ENCODE measurements at regions not wholly inside any gene's neighbourhood (a gene's known extent, or its start where the extent isn't known, plus 50 kb on each side); places are given as distances from the start of the nearest gene placed in this dataset.

DNA sequence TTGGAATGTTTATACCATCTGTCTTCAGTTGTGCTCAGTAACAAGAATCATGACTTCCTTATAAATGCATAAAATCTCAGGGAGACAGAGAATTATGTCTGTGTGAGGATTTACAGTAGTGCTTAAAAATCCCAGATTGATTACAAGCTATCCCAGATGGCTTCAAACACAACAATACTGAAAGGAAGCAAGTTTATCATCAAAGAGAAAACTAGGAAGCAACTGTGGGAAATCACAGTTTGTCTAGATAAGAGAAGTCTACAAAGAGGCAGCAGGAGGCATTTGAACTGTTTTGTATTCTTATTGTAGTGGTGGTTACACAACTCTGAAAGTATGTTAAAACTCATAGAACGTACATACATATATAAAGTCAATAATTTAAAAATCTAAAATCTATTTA is 104.4 kb upstream of the SALL4 start:
- no peak overlapping the region for H3K27ac ChIP-seq
- H3K4me1 ChIP-seq: no peaks in the 10 kb centered on the region
- no peaks in the 10 kb centered on the region for H3K36me3 ChIP-seq
- DNase-seq (no peak), ATAC-seq (no peak)
- H3K4me3 ChIP-seq: no peak overlapping the region
- intact Hi-C loops (cut with DNase I; ENCODE audit: low total_unique reads): no loop called here
- H3K27me3 ChIP-seq: no peaks in the 10 kb centered on the region
- in situ Hi-C loops (cut with MboI; ENCODE audit: low sequenced_read_pairs in 4 of 4): no loop called here
- H3K9me3 ChIP-seq: no peaks in the 10 kb centered on the region
- TF ChIP-seq, protein P1, sequence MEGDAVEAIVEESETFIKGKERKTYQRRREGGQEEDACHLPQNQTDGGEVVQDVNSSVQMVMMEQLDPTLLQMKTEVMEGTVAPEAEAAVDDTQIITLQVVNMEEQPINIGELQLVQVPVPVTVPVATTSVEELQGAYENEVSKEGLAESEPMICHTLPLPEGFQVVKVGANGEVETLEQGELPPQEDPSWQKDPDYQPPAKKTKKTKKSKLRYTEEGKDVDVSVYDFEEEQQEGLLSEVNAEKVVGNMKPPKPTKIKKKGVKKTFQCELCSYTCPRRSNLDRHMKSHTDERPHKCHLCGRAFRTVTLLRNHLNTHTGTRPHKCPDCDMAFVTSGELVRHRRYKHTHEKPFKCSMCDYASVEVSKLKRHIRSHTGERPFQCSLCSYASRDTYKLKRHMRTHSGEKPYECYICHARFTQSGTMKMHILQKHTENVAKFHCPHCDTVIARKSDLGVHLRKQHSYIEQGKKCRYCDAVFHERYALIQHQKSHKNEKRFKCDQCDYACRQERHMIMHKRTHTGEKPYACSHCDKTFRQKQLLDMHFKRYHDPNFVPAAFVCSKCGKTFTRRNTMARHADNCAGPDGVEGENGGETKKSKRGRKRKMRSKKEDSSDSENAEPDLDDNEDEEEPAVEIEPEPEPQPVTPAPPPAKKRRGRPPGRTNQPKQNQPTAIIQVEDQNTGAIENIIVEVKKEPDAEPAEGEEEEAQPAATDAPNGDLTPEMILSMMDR (IDR thresholded peaks at IDR 0.05 in 4 of 5, conservative IDR thresholded peaks at IDR 0.05 in 1 of 5): no peak
- TF ChIP-seq POLR2A (IDR thresholded peaks at IDR 0.05): no peak

DNA sequence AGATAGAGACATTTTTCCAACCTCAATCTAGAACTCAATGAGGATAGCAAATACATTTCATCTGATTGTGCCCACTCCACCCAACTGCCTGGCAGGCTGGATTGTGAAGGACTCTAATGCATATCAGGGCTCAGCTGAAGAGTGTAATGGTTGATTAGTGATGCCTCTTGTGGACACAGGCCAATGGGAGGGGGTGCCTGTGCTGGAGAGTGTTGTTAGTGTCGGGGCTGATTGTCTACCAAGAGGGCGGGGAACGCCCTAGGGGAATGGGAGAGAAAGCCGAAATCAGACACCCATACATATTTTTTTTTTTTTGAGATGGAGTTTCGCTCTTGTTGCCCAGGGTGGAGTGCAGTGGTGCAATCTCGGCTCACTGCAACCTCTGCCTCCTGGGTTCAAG is 103.7 kb upstream of the SALL4 start:
- H3K27me3 ChIP-seq: no peaks in the 10 kb centered on the region
- H3K4me3 ChIP-seq: no peak overlapping the region
- H3K9me3 ChIP-seq: no peaks in the 10 kb centered on the region
- intact Hi-C loops (cut with DNase I; ENCODE audit: low total_unique reads): no loop called here
- DNase-seq: no peak
- no peak overlapping the region for H3K27ac ChIP-seq
- no peak for TF ChIP-seq POLR2A (IDR thresholded peaks at IDR 0.05)
- TF ChIP-seq, protein P1 (IDR thresholded peaks at IDR 0.05 in 4 of 5, conservative IDR thresholded peaks at IDR 0.05 in 1 of 5): no peak
- ATAC-seq: no peak
- H3K36me3 ChIP-seq: no peaks in the 10 kb centered on the region
- no peaks in the 10 kb centered on the region for H3K4me1 ChIP-seq
- in situ Hi-C loops (cut with MboI; ENCODE audit: low sequenced_read_pairs in 4 of 4): no loop called here

DNA sequence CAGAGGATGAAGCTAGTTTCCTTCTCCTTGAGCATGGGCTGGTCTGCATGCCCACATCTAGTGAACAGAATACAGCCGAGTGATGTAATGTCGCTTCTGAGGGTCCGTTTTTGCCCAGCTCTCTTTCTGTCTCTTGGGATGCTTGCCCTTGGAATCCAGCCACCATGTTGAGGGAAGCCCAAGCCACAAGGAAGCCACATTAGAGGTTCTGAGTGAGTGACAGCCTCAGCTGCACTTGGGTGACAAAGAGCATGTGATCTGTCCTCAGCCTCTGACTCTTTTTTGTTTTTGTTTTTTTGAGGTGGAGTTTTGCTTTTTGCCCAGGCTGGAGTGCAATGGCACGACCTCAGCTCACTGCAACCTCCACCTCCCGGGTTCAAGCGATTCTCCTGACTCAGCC is 100.6 kb upstream of the SALL4 start:
- intact Hi-C loops (cut with DNase I; ENCODE audit: low total_unique reads) (no loop called here), in situ Hi-C loops (cut with MboI; ENCODE audit: low sequenced_read_pairs in 4 of 4) (no loop called here)
- no peaks in the 10 kb centered on the region for H3K27me3 ChIP-seq
- ATAC-seq: no peak
- H3K27ac ChIP-seq: no peak overlapping the region
- H3K9me3 ChIP-seq: no peaks in the 10 kb centered on the region
- H3K4me3 ChIP-seq: no peak overlapping the region
- H3K36me3 ChIP-seq: no peaks in the 10 kb centered on the region
- TF ChIP-seq, protein P1 (IDR thresholded peaks at IDR 0.05 in 4 of 5, conservative IDR thresholded peaks at IDR 0.05 in 1 of 5): no peak
- TF ChIP-seq POLR2A (IDR thresholded peaks at IDR 0.05): no peak
- no peaks in the 10 kb centered on the region for H3K4me1 ChIP-seq
- no peak for DNase-seq

DNA sequence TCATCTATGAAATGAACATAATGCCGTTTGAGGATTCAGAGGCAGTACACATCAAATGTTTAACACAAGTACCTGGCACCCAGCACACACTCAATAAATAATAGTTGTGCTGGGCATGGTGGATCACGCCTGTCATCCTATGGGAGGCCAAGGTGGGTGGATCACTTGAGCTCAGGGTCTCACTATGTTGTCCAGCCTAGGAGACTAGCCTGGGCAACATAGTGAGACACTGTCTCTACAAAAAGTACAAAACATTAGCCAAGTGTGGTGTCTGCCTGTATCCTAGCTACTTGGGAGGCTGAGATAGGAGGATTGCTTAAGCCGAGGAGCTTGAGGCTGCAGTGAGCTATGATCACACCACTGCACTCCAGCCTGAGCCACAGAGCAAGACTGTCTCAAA is 98.1 kb upstream of the SALL4 start:
- ATAC-seq (no peak), DNase-seq (no peak)
- no peaks in the 10 kb centered on the region for H3K9me3 ChIP-seq
- no peaks in the 10 kb centered on the region for H3K27me3 ChIP-seq
- TF ChIP-seq, protein P1 (IDR thresholded peaks at IDR 0.05 in 4 of 5, conservative IDR thresholded peaks at IDR 0.05 in 1 of 5): no peak
- TF ChIP-seq POLR2A (IDR thresholded peaks at IDR 0.05): no peak
- in situ Hi-C loops (cut with MboI; ENCODE audit: low sequenced_read_pairs in 4 of 4): no loop called here
- H3K4me3 ChIP-seq: no peak overlapping the region
- no peak overlapping the region for H3K27ac ChIP-seq
- no peaks in the 10 kb centered on the region for H3K4me1 ChIP-seq
- H3K36me3 ChIP-seq: no peaks in the 10 kb centered on the region
- intact Hi-C loops (cut with DNase I; ENCODE audit: low total_unique reads): no loop called here

DNA sequence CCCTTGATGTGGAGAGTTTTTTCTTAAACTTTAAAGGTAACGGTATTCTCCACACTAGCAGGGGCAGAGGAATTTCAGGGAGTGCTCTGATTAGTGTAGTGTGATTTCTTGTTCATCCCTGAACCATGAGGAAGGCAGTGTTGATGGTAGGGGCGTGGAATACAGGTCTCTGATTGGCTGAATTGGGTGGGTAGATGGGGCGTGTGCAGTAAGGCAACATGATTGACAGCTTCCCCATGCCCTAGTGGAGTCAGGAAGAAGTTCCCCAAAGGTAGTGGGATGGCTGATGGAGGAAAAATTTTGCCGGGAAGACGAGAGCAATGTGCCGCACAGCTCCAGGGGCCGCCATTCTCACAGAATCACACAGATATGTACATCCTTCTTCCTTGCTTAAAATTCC is 97.4 kb upstream of the SALL4 start:
- DNase-seq: no peak
- intact Hi-C loops (cut with DNase I; ENCODE audit: low total_unique reads): no loop called here
- Histone ChIP-seq H3K9me3 (no peaks in the 10 kb centered on the region), H3K4me3 (no peak overlapping the region), H3K27me3 (no peaks in the 10 kb centered on the region), H3K4me1 (no peaks in the 10 kb centered on the region), H3K27ac (no peak overlapping the region), H3K36me3 (no peaks in the 10 kb centered on the region)
- TF ChIP-seq, protein P1 (IDR thresholded peaks at IDR 0.05 in 4 of 5, conservative IDR thresholded peaks at IDR 0.05 in 1 of 5): no peak
- no peak for TF ChIP-seq POLR2A (IDR thresholded peaks at IDR 0.05)
- no peak for ATAC-seq
- in situ Hi-C loops (cut with MboI; ENCODE audit: low sequenced_read_pairs in 4 of 4): loop anchor here in 1 of 4 donors (25.0 kb wide), 1 partner anchor 88 kb away; no protein-coding TSS in a partner anchor
